ENCODE measurements at regions not wholly inside any gene's neighbourhood (a gene's known extent, or its start where the extent isn't known, plus 50 kb on each side); places are given as distances from the start of the nearest gene placed in this dataset.
"Not testable (repeated sequence)": the region's sequence is repeated elsewhere in the genome, so short reads cannot be mapped to it uniquely, and the experiment has no call there.

- Histone ChIP-seq H3K27me3 (ENCODE audit: insufficient read depth, low read length) (no peaks in the 10 kb centered on the region), H3K36me3 (ENCODE audit: insufficient read depth, low read length) (no peaks in the 10 kb centered on the region), H3K9me3 (ENCODE audit: low read depth, low read length) (peaks cover 10% of the 10 kb centered on the region), H2AFZ (ENCODE audit: low read length) (no peak overlapping the region), H3K4me2 (ENCODE audit: insufficient read depth, low read length) (no peak overlapping the region), H3K27ac (ENCODE audit: low read depth, low read length) (no peak overlapping the region), H3K4me3 (ENCODE audit: insufficient read depth, low read length) (no peak overlapping the region), H3K4me1 (ENCODE audit: insufficient read depth, low read length) (no peaks in the 10 kb centered on the region), H4K20me1 (ENCODE audit: insufficient read depth, low read length) (no peaks in the 10 kb centered on the region), H3K79me2 (ENCODE audit: insufficient read depth, low read length) (no peaks in the 10 kb centered on the region)
- no peak for DNase-seq (ENCODE audit: insufficient read length, low spot score, missing footprints)
- TF ChIP-seq CTCF (IDR thresholded peaks at IDR 0.05; ENCODE audit: extremely low read depth, low read depth, low read length), result no peak
Measured at GRCh38 chr15:39009740-39010139, 445.1 kb upstream of the RASGRP1 start.

GRCh38 chr15:39011066-39011465 is 446.5 kb upstream of the RASGRP1 start:
- peaks cover 10% of the 10 kb centered on the region for H3K9me3 ChIP-seq (ENCODE audit: low read depth, low read length)
- not testable (repeated sequence) for H3K4me2 ChIP-seq (ENCODE audit: insufficient read depth, low read length); H3K79me2 ChIP-seq (ENCODE audit: insufficient read depth, low read length); DNase-seq (ENCODE audit: insufficient read length, low spot score, missing footprints); H3K4me1 ChIP-seq (ENCODE audit: insufficient read depth, low read length); H3K36me3 ChIP-seq (ENCODE audit: insufficient read depth, low read length); H2AFZ ChIP-seq (ENCODE audit: low read length); H3K27ac ChIP-seq (ENCODE audit: low read depth, low read length); H3K4me3 ChIP-seq (ENCODE audit: insufficient read depth, low read length); H4K20me1 ChIP-seq (ENCODE audit: insufficient read depth, low read length); H3K27me3 ChIP-seq (ENCODE audit: insufficient read depth, low read length)

- Histone ChIP-seq H3K4me2 (ENCODE audit: insufficient read depth, low read length) (no peak overlapping the region), H3K9me3 (ENCODE audit: low read depth, low read length) (peaks cover 7% of the 10 kb centered on the region), H3K27ac (ENCODE audit: low read depth, low read length) (no peak overlapping the region), H2AFZ (ENCODE audit: low read length) (no peak overlapping the region), H3K79me2 (ENCODE audit: insufficient read depth, low read length) (no peaks in the 10 kb centered on the region), H3K36me3 (ENCODE audit: insufficient read depth, low read length) (no peaks in the 10 kb centered on the region), H4K20me1 (ENCODE audit: insufficient read depth, low read length) (no peaks in the 10 kb centered on the region), H3K4me3 (ENCODE audit: insufficient read depth, low read length) (no peak overlapping the region), H3K27me3 (ENCODE audit: insufficient read depth, low read length) (no peaks in the 10 kb centered on the region), H3K4me1 (ENCODE audit: insufficient read depth, low read length) (peaks cover 7% of the 10 kb centered on the region)
- TF ChIP-seq CTCF (IDR thresholded peaks at IDR 0.05; ENCODE audit: extremely low read depth, low read depth, low read length), result no peak
- DNase-seq (ENCODE audit: insufficient read length, low spot score, missing footprints), result no peak
Measured at GRCh38 chr15:39013262-39013661, 448.6 kb upstream of the RASGRP1 start.

GRCh38 chr15:39014682-39015081 is 450.1 kb upstream of the RASGRP1 start:
- Histone ChIP-seq H3K4me3 (ENCODE audit: insufficient read depth, low read length) (no peak overlapping the region), H2AFZ (ENCODE audit: low read length) (no peak overlapping the region), H3K27ac (ENCODE audit: low read depth, low read length) (no peak overlapping the region), H3K4me1 (ENCODE audit: insufficient read depth, low read length) (peaks cover 14% of the 10 kb centered on the region), H3K36me3 (ENCODE audit: insufficient read depth, low read length) (no peaks in the 10 kb centered on the region), H3K27me3 (ENCODE audit: insufficient read depth, low read length) (no peaks in the 10 kb centered on the region), H4K20me1 (ENCODE audit: insufficient read depth, low read length) (no peaks in the 10 kb centered on the region), H3K79me2 (ENCODE audit: insufficient read depth, low read length) (no peaks in the 10 kb centered on the region), H3K4me2 (ENCODE audit: insufficient read depth, low read length) (no peak overlapping the region), H3K9me3 (ENCODE audit: low read depth, low read length) (peaks cover 3% of the 10 kb centered on the region)
- no peak for DNase-seq (ENCODE audit: insufficient read length, low spot score, missing footprints)
- no peak for TF ChIP-seq CTCF (IDR thresholded peaks at IDR 0.05; ENCODE audit: extremely low read depth, low read depth, low read length)

Data from osteoblast (primary cell).